Suppressor macrophage treated with lipopolysaccharide for 1 hour (primary cell): ENCODE measurements at regions not wholly inside any gene's neighbourhood (a gene's known extent, or its start where the extent isn't known, plus 50 kb on each side); places are given as distances from the start of the nearest gene placed in this dataset.

Source experiments
- DNase-seq, 3 donors: peaks; one replicate each; pipeline ENCODE4 v3.0.0-alpha.2; 2020 to 2022

DNA sequence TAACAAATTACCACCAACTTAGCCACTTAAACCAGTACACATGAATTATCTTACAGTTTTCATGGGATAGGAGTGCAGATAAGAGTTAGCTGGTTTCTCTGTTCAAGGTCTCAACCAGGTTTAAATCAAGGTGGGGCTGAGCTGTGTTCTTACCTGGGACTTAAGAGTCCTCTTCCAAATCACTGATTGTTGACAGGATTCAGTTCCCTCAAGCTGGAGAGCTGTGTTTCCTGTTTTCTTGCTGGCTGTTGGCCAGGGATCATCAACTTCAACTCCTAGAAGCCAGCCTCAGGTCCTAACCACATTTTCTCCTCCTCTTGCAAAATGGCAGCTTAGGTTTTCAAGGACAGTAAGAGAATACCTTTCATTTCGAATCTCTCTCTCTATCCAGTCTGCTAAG, 123.8 kb upstream of the CHRM3 start:
- no peak for DNase-seq

DNA sequence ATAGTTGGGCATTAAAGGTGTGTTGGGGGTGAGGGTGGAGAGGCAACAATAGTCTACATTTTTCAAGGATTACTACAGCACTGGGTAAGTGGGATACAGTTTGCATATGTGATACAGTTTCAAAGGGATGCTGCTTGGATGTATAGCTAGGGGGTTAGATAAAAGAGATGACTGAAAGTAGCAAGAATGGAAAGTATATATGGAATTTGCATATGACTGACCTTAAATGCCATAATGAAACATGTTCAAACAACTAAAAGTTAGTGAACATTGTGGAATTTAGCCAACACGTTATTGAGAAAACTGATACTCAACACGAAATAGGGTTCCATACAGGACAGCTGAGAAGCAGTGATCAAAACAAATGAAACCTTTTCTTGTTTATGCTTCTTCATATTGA, 124.8 kb upstream of the CHRM3 start:
- no peak for DNase-seq

DNA sequence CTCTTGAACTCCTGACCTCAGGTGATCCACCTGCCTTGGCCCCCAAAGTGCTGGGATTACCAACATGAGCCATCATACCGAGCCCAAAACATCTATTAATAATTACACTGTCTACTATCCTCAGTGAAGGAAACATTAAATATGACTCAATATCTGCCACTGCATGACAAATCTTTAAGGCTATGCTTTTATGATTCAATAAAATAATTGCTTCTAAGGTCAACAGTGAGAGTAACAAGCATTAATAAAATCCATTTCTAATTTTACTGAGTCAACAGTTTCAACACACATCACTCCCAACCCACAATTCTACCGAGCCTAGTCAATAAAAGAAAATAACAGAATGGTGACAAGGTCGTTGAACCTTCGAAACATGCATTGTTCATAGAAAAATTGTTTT, 125.5 kb upstream of the CHRM3 start:
- no peak for DNase-seq

DNA sequence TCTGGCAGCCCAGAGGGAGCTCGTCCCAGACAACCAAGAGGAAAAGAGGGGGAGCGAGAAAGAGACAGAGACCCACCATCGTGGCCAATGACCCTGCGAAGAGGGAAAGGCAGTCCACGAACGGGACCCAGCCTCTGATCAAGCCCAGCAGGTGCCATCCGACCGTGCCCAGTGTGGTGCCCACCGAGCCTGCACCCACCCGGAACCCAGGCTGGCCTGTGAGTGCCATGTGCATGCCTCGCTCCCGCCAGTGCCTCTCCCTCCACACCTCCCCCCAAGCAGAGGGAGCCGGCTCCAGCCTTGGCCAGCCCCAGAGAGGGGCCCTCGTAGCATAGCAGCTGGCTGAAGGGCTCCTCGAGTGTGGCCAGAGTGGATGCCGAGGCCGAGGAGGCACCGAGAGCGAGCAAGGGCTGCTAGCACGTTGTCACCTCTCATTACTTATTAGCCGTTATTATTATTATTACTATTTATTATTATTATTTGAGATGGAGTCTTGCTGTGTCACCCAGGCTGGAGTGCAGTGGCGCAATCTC, 130.7 kb upstream of the CHRM3 start:
- no peak for DNase-seq

DNA sequence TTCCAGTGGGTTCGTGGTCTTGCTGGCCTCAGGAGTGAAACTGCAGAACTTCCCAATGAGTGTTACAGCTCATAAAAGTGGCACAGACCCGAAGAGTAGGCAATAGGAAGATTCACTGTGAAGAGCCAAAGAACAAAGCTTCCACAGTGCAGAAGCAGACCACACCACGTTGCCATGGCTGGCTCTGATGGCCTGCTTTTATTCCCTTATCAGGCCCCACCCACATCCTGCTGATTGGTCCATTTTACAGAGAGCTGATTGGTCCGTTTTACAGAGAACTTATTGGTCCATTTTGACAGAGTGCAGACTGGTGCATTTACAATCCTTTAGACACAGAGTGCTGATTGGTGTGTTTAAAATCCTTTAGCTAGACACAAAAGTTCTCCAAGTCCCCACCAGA, 131.4 kb upstream of the CHRM3 start:
- no peak for DNase-seq

DNA sequence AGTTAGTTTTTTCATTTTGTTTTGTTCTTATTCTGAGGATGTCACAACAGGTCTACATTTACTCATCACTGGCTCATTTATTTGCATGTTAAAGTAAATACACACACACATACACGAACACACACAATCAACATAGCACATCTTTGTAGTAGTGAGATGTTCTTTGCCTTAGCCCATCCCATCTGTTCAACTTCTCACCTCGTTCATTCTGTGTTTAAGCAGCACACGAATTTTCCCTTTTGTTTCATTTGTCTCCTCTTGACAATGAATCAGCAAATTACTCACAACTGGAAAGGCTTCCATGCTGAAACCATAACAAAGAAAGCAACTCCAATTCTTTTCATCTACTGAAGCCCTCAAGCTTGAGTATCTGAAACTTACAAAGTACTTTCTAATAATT, 133.3 kb upstream of the CHRM3 start:
- no peak for DNase-seq

DNA sequence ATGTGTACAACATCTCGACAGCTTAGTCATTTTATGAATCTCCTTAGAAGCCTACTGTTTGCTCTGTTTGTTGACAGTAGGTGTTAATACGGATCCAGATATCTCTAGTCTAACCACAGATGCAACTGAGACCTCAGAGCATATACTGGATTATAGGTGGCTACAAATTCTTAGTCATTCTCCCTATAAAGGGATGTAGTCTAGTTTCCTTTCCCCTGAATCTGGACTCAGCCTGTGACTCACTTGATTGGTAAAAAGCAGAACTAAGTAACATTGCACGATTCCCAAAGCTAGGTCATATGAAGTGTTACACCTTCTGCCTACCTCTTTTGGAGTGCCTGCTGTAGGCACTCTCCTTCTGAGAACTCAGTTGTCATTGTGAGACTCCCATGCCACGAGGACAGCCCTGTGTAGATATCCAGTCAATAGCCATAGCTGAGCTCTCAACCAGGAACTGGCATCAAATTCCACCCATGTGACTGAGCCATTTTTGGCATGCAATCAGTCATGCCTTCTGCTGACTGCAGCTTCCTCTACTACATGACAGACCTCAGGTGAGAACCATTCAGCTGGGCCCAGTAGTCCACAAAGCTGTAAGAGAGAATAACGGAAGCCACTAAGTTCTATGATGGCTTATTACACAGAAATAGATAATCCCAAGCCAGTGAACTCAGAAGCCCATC, 135.9 kb upstream of the CHRM3 start:
- DNase-seq, result peak; percentile 36 to 50 (median 45)

DNA sequence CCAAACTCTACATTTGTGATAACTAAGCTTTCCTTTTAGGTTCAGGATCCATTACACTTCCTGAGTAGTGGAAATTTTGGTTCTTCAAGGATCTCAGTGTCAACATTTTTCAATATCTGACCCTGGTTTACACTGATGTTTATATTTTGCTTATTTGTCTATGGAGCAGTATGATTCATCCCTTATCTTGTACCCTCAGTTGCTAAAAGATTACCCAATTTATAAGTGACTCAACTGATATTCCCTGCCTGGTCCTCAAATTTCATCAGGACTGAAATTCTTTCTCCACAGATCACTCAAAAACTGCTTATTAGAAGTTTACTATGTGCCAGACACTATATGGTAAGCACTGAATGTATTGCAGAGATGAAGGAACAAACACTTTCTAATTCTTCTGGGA, 139.1 kb upstream of the CHRM3 start:
- peak in 1 of 3 donors; percentile 6 for DNase-seq

DNA sequence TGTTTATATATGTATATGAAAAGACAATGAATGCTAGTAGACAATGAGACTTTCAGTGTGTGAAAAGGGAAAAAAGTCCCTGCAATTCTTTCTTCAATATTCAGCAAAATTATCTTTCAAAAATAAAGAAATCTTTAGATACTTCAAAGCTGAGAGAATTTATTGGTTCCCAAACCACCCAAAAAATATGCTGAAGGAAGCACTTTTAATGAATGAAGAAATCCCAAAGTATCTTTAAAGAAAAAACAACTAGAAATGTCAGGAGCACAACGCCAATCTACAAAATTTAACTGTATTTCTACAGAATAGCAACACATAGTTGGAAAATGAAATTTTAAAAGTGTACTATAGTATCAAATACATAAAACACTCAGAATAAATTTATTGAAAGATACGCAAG, 142.3 kb upstream of the CHRM3 start:
- no peak for DNase-seq

DNA sequence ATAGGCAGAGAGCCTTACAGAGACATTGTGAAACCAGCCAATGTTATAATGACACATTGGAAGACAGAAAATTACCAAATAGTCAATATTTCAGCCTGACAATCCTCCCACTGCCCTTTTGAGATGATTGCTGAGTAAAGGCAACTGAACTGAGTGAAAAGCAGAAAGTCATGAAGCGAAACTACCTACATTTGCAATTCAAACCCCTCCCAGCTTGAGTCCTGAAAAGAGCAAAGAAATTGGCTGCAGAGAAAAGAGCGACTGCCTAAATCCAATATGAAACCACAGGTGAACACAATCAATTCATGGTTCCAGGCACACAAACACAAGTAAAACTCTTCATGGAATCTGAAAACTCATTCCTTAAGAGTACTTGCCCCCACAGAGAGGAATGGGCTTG, 143.4 kb upstream of the CHRM3 start:
- no peak for DNase-seq

DNA sequence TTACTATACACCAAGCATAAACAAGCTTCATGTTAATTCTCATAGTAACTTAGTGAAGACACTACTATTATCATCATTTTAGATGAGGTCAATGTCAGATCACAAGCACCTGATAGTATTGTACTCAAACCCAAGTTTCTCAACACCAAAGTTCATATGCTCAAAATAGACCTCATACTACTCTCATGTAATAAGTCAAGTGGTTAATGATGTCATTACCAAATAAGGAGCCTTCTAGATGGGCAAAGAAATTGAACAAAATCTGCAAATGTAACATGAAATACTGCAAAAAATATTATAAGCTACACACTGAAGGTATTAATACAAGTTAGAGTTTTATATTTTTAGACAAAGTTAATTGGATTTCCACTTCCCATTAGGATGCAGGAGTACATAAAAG, 144.0 kb upstream of the CHRM3 start:
- DNase-seq, result no peak

DNA sequence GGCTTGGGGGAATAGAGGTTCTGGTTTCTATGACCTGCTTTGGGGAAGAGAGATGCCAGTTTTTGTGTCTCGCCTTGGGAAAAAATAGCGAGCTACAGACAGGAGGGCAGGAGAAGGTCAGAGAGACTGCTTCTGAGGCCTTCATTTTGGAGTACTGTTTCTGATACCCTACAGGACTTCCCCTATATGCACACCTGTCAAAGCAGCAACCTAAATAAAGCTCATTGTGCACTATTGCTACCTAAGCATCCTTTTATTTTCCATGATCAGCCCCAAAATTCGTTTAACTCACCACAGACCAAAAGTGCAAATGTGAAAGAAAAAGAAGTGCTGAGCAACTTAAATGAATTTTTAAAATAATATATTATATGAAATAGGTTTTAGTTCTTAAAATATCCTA, 145.6 kb upstream of the CHRM3 start:
- no peak for DNase-seq

DNA sequence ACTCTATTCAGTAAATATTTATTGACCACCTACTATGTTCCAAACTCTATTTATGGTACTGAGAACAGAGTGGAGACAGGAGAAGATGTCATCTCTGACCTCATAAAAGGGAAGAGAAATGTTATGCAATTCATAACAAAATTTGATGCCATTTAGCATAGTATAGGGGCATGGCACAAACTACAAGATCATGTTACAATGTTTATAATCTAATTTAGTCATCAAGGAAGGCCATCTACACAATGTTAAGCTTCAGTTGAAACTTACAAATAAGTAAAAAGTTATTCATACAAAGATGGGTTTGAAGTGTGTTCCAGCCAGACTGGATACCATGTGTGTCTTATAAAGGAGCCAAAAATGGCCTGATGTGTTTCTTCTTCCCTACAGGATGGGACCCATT, 146.8 kb upstream of the CHRM3 start:
- DNase-seq, result no peak

DNA sequence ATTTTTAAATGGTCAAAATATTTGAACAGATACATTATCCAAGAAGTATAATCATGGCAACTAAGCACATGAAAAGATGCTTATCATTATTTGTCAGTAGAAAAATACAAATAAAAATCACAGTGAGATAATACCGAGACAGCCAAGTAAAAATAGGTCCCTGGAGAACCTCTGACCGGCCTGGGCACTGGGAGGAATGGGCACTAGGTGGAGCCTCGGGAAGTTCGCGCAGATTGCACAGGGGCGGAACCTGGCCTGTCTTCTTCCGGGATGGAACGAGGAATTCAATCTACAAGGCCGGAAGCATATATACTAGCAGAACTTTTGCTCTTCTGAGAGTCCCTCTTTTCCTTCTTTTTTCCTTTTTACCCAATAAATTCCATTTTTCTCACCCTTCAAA, 148.5 kb upstream of the CHRM3 start:
- no peak for DNase-seq

DNA sequence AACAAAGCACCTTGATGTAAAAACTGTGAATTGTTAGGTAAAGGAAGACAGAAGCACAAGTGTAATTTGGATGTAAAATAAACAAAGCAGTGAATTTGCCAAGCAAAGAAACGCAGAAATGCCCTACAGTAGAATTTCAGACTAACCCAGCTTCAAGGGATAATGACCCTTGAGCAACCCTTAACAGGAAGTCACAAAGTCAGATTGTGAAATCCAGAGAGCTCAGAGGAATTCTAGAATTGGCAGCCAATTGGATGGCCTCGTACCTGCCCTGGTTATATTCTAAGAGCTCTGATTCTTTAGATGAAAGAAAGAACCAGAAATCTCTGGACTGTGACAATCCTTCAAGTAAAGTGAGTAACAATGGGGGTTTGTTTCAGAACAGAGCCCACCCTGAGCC, 152.7 kb upstream of the CHRM3 start:
- peak in 2 of 3 donors; percentile 4 to 12 for DNase-seq

DNA sequence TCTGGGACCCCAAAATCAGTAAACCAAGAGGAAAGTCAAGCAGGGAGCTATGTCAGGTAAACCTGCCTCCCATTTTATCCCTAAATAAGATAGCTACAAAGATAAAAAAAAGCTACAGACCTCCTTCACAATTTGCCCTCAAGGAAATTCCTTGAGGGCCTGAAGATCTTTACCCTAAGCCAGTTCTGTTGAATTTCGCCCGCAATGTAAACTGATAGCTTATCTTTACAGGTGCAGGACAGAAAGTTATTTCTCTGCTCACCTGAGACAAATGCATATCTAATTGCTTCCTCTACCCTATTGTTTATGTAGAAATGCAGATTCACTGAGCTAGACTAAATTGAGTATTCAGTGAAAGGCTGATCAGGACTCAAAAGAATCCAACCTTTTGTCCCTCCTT, 153.4 kb upstream of the CHRM3 start:
- no peak for DNase-seq

DNA sequence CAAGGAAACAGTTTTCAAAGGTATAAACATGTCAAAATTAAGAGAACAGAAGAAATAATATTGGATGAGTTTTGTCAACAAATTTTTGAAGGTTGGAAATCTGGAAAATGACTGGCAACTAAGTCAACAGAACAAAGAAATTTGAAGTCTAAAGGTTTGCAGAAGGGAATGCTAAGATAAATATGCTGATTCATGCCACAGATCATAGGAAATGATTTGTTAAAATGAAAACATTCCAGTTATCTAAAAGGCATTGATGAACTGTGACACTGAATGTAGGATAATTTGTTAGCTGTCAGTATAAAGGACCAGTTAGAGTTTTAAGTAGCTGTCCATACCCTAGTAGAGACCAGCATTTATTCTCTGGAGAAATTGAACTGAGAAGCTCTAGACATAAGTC, 157.9 kb upstream of the CHRM3 start:
- no peak for DNase-seq

DNA sequence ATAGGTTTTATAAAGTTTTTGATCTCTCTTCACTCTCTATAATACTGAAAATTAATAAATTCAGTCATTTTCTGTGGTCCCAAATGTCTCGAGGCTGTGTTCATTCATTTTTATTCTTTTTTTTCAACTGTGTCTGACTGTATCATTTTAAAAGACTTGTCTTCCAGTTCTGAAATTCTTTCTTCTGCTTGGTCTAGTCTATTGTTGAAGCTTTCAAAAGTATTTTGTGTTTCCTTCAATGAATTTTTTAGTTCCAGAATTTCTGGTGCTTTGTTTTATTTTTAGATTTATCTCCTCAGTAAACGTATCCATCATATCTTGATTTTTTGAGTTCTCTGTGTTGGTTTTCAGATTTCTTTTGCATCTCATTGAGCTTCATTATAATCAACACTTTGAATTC, 161.0 kb upstream of the CHRM3 start:
- DNase-seq, result no peak

DNA sequence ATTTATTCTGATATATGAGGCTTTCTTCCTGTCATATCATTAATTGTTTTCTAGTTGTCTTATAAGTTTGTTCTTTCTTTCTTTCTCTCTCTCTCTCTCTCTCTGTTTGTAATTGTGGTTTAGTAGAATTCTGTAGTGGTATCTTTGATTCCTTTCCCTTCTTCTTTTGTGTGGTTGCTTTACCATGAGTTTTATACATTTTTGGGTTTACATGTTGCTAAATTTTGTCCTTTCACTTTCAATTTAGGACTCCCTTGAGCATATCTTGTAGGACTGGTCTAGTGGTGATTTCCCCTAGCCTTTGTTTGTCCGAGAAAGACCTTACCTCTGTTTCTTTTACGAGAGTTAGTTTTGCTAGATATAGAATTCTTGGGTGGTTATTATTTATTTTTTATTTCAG, 162.3 kb upstream of the CHRM3 start:
- no peak for DNase-seq

DNA sequence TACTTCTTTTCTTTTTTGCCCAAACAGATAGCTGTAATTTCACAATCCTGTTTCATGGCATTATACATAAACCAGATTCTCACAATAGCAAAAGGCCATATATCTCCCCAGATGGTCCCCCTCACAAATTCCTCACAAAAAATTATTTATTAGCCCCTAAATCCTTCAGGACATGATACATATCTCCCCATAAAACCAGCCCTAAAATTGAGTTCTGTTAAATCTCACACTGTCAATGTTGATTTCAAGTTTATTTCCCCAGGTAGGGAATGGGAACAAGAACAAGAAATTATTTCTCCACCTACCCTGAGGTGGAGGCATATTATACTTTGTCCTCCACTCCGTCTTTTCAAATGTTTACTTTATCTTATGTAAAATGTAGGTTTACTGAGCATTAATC, 163.4 kb upstream of the CHRM3 start:
- DNase-seq, result no peak

DNA sequence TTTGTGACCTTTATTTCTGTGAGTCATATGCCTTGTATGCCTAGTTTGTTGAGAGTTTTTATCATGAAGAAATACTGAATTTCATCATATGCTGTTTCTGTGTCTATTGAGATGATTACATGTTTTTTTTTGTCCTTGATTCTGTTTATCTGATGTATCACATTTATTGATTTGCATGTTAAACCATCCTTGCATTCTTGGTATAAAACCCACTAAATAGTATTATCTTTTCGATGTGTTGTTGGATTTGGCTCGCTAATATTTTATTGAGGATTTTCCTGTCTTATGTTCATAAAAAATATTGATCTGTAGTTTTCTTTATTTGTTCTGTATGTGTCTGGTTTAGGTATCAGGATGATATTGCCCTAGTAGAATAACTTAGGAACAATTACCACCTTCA, 164.7 kb upstream of the CHRM3 start:
- DNase-seq, result no peak

DNA sequence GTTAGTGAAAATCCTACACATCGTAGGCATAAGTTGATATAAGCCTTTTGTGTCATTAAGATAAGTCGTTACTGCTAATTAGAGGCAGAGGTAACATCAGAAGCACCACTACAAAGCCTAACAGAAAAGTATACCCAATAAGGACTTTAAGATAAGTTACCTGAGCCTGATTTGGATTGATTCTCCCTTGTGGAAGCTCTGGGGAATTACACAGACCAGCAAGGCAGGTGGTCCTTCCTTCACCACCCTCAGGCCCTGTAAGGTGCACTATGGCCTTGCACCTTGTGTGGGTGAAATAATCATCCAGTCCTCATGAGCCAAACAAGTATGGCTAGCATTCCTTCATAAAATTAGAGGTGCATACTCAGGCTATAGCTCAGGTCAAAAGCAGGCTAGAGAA, 166.7 kb upstream of the CHRM3 start:
- no peak for DNase-seq

DNA sequence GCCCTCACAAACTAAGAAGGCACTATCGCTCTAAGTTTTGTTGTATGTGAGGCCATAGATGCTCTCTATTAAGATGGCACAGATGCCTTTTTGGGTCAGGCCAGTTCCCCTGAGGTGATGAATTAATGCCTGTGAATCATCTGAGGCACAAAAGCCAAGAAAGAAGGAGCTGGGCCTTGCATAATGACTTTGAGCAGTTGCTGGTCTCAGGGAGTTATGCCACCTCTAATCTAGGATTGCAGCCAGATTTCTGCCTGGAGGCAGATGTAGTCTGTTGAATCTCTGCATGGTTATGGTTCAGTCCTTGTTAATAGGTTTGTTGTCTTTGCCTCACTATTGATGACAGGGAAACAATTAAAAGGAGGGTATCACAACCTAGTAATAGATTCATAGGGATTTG, 168.1 kb upstream of the CHRM3 start:
- DNase-seq, result no peak

DNA sequence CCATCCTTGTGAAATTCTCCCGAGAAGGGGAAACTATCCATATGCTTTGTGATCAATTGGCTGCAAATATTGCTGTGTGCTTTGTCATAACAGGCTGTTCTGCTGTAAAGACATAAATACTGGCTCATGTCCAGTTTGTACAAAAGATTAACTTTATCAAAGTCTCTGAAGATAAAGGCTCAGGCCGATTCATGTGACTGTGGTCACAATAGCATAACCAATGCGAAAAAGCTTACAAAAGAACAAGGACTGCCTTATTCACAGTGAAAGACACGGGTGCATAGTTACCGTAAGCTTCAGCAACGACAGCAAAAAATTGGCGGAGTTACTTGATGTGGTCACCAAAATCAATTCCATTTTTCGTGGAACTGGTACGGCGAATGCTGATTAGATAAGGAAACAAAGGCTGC, 173.6 kb upstream of the CHRM3 start:
- DNase-seq, result no peak

DNA sequence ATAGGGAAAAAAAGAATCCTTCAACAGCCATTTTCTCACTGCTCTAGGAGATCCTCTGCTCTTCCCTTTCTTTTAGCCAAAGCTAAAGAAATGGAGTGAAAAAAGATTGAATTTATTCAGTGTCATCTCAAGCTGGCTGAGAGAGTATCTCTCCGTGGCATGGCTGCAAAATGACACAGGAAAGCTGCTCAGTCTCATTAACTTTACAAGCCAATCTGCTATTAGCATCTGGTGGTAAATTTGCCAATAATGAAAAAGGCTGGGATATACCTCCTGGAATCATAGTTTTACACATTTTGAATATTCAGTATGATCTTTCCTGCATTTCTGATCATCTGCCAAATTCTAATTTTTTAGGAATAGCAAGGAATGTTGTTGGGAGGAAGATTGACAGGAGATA, 176.8 kb upstream of the CHRM3 start:
- DNase-seq, result no peak

DNA sequence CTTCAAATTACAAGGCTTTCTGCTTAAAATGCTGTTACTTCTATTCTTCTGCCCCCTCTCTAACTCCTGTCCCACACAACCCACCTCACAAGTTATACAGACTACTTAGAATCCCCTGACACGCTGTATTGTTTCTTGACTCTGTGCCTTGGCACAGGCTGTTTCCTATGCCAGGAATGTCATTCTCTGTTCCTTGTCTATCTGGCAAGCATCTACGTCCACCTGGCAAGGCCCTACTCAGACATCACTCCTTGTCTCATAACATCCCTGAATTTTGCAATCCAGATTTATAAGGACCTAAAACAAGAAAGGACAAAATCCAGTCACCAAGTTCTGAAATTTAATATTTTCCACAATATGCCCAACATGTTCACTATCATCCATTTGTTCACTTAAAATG, 182.0 kb upstream of the CHRM3 start:
- no peak for DNase-seq
